ENCODE measurements at regions not wholly inside any gene's neighbourhood (a gene's known extent, or its start where the extent isn't known, plus 50 kb on each side); places are given as distances from the start of the nearest gene placed in this dataset.

GRCh38 chrX:109844986-109845385, 111.9 kb upstream of the ACSL4 start:
- Histone ChIP-seq H3K9me3 (no peaks in the 10 kb centered on the region), H3K4me1 (no peaks in the 10 kb centered on the region), H3K27me3 (no peaks in the 10 kb centered on the region), H3K36me3 (no peaks in the 10 kb centered on the region), H3K27ac (no peak overlapping the region), H3K4me3 (no peak overlapping the region)
- TF ChIP-seq EP300 (IDR thresholded peaks at IDR 0.05; ENCODE audit: low read depth) (no peak), POLR2AphosphoS5 (IDR thresholded peaks at IDR 0.05) (no peak), CTCF (IDR thresholded peaks at IDR 0.05) (no peak), POLR2A (IDR thresholded peaks at IDR 0.05) (no peak)
- DNase-seq = no peak
- 78% methylated on average over 4 of the region's 4 CpGs; no CpG with 5 or more reads in 1 of the 2 donors for WGBS, 2 donors (ENCODE audit: low coverage in 1 of 2)
- intact Hi-C loops (cut with DNase I; ENCODE audit: low total_unique reads) = no loop called here
- in situ Hi-C loops (cut with MboI; ENCODE audit: low pct_ligation_motif_present in 1 of 4, low pct_unique_long_range_greater_than_20kb in 1 of 4, low sequenced_read_pairs in 3 of 4) = no loop called here

DNA sequence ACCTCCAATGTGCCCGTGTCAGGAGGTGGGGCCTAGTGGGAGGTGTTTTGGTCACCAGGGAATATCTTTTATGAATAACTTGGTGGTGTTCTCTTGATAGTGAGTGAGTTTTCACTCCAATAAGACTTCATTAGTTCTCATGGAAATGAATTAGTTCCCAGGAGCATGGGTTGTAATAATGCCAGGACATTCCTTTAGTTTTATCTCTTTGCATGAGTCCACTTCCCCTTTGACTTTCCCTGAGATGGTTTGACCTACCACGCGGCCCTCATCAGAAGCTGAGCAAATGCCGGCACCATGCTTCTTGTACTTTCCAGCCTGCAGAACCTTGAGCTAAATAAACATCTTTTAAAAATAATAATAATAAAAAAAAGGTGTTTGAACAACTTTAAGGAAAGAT, 112.9 kb upstream of the ACSL4 start:
- 78% methylated on average over 4 of the region's 4 CpGs; no CpG with 5 or more reads in 1 of the 2 donors for WGBS, 2 donors (ENCODE audit: low coverage in 1 of 2)
- H3K27me3 ChIP-seq = no peaks in the 10 kb centered on the region
- no peak overlapping the region for H3K27ac ChIP-seq
- H3K4me1 ChIP-seq = no peaks in the 10 kb centered on the region
- intact Hi-C loops (cut with DNase I; ENCODE audit: low total_unique reads) (no loop called here), in situ Hi-C loops (cut with MboI; ENCODE audit: low pct_ligation_motif_present in 1 of 4, low pct_unique_long_range_greater_than_20kb in 1 of 4, low sequenced_read_pairs in 3 of 4) (no loop called here)
- H3K36me3 ChIP-seq = no peaks in the 10 kb centered on the region
- no peaks in the 10 kb centered on the region for H3K9me3 ChIP-seq
- H3K4me3 ChIP-seq = no peak overlapping the region
- no peak for DNase-seq
- TF ChIP-seq CTCF (IDR thresholded peaks at IDR 0.05) = no peak
- TF ChIP-seq POLR2AphosphoS5 (IDR thresholded peaks at IDR 0.05) = no peak
- no peak for TF ChIP-seq EP300 (IDR thresholded peaks at IDR 0.05; ENCODE audit: low read depth)

DNA sequence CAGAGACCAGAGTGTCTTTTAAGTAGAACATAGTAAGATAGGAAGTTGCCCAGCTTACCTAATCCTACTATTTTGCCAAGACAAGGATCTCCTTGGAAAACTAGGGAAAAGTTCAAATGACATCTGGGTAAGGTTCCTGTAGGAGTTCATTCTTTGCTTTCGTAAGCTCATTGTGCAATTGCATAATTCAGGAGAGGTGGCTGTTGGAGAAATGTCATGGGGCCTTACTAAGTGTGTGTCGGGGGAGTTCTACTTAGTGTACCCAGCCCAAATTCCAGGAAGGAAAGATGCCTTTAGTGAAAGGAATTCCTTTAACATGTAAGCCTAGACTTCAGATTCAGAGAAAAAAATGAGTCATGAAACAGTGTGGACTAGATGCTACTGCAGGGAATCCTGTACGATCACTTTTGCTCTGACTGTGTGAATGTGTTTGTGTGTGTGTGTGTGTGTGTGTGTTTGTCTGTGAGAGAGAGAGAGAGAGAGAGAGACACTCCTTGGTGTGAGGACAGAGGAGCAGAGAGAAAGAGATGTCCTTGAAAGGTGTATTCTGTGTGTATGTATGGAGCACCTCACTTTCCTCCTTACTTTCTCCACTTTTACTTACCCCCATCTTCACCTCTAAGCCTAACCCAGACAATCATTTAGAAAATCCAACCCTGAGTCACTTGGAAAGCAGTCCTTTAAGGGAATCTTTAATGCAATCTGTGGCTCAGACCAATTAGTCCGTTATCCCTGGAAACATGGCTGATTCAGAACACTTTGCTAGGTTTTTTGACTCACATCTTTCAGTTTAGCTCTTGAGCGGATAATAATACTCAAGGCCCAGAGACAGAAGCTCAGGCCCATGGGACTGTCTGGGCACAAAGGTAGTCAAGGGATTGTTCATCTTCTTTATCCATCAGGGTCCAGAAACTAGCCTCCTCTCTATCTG, 114.5 kb upstream of the ACSL4 start:
- H3K9me3 ChIP-seq = no peaks in the 10 kb centered on the region
- no peaks in the 10 kb centered on the region for H3K36me3 ChIP-seq
- 67 to 79% methylated on average over 1 to 5 of the region's 5 CpGs for WGBS, 2 donors (ENCODE audit: low coverage in 1 of 2)
- H3K27ac ChIP-seq = no peak overlapping the region
- no peak overlapping the region for H3K4me3 ChIP-seq
- no peaks in the 10 kb centered on the region for H3K4me1 ChIP-seq
- no peaks in the 10 kb centered on the region for H3K27me3 ChIP-seq
- TF ChIP-seq POLR2A (IDR thresholded peaks at IDR 0.05) (no peak), POLR2AphosphoS5 (IDR thresholded peaks at IDR 0.05) (peak in 1 of 3 donors; percentile 31)
- in situ Hi-C loops (cut with MboI; ENCODE audit: low pct_ligation_motif_present in 1 of 4, low pct_unique_long_range_greater_than_20kb in 1 of 4, low sequenced_read_pairs in 3 of 4) (no loop called here), intact Hi-C loops (cut with DNase I; ENCODE audit: low total_unique reads) (no loop called here)
- DNase-seq = no peak

DNA sequence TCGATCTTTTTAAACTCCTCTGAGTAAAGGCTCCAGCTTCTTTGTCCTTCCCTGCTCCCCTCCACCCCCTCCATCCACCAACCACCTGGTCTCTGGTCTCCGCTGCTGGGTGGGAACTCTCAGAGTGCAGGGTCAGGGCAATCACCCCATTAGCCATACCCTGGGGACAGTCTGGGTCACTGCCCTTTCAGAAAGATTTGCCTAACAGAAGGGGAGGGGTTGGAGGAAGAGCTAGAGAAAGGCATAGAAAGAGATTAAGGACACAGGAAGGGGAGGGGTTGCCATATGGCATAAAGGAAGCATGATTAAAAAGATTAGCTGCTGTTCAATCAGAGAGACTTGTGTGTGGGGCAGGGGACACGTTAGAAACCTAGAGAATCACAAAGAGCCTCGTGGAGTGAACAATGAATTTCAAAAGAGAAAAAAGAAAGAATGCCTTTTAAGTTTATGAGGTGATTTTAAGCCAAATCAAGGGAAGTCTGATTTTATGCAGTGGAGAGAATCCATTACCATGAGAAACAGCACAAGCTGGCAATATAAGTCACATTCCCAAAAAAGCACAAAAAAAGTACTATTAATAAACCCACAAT, 115.5 kb upstream of the ACSL4 start:
- TF ChIP-seq CTCF (IDR thresholded peaks at IDR 0.05) (no peak), POLR2AphosphoS5 (IDR thresholded peaks at IDR 0.05) (no peak), POLR2A (IDR thresholded peaks at IDR 0.05) (no peak), EP300 (IDR thresholded peaks at IDR 0.05; ENCODE audit: low read depth) (no peak)
- Histone ChIP-seq H3K27me3 (no peaks in the 10 kb centered on the region), H3K36me3 (no peaks in the 10 kb centered on the region), H3K4me3 (no peak overlapping the region), H3K27ac (no peak overlapping the region), H3K4me1 (no peaks in the 10 kb centered on the region), H3K9me3 (no peaks in the 10 kb centered on the region)
- WGBS, 2 donors (ENCODE audit: low coverage in 1 of 2) = 17 to 39% methylated on average over 2 to 4 of the region's 4 CpGs
- intact Hi-C loops (cut with DNase I; ENCODE audit: low total_unique reads) (no loop called here), in situ Hi-C loops (cut with MboI; ENCODE audit: low pct_ligation_motif_present in 1 of 4, low pct_unique_long_range_greater_than_20kb in 1 of 4, low sequenced_read_pairs in 3 of 4) (no loop called here)
- no peak for DNase-seq
